ENCODE measurements at regions not wholly inside any gene's neighbourhood (a gene's known extent, or its start where the extent isn't known, plus 50 kb on each side); places are given as distances from the start of the nearest gene placed in this dataset.

DNA sequence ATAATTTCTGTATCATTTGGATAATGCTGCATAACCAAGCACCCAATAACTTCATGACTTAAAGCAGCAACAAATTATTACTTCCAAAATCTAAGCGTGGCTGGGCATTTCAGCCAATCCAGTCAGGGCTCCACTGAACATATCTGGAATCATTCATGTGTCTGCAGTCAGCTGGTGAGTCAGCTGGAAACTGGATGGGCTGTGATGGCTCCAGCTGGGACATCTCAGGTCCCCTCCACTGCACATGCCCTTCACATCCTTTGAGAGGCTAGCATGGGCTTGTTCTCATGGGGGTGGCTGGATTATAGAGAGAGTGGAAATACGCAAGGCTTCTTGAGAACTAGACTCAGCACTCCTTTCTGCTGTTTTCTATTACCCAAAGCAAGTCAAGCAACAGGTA, 961.9 kb downstream of the DIAPH3 start:
- no peaks in the 10 kb centered on the region for H3K4me1 ChIP-seq (ENCODE audit: control insufficient read depth in 2 of 2, insufficient read depth in 2 of 2, low read length in 1 of 2)
- WGBS, 2 donors = 60 to 73% methylated on average over 2 of the region's 2 CpGs
- H3K36me3 ChIP-seq (ENCODE audit: control insufficient read depth in 2 of 2, insufficient read depth in 2 of 2, low read length in 1 of 2) = no peaks in the 10 kb centered on the region
- no peak overlapping the region for H3K4me3 ChIP-seq (ENCODE audit: low read depth in 1 of 2, low read length in 2 of 2)
- no peak overlapping the region for H3K27ac ChIP-seq (ENCODE audit: low read depth in 2 of 2, low read length in 1 of 2)
- no peaks in the 10 kb centered on the region for H3K9me3 ChIP-seq (ENCODE audit: control insufficient read depth in 2 of 2, insufficient read depth in 1 of 2, low read depth in 1 of 2, low read length in 1 of 2)
- H3K27me3 ChIP-seq (ENCODE audit: control insufficient read depth in 1 of 2, insufficient read depth in 2 of 2, low read length in 2 of 2) = no peaks in the 10 kb centered on the region

- Histone ChIP-seq H3K4me3 (ENCODE audit: low read depth in 1 of 2, low read length in 2 of 2) (no peak overlapping the region), H3K36me3 (ENCODE audit: control insufficient read depth in 2 of 2, insufficient read depth in 2 of 2, low read length in 1 of 2) (no peaks in the 10 kb centered on the region), H3K4me1 (ENCODE audit: control insufficient read depth in 2 of 2, insufficient read depth in 2 of 2, low read length in 1 of 2) (no peaks in the 10 kb centered on the region), H3K27ac (ENCODE audit: low read depth in 2 of 2, low read length in 1 of 2) (no peak overlapping the region), H3K27me3 (ENCODE audit: control insufficient read depth in 1 of 2, insufficient read depth in 2 of 2, low read length in 2 of 2) (no peaks in the 10 kb centered on the region), H3K9me3 (ENCODE audit: control insufficient read depth in 2 of 2, insufficient read depth in 1 of 2, low read depth in 1 of 2, low read length in 1 of 2) (no peaks in the 10 kb centered on the region)
- WGBS, 2 donors = 63 to 66% methylated on average over 6 of the region's 6 CpGs
These were observed 959.9 kb downstream of the DIAPH3 start for GRCh38 chr13:59203855-59204254.

- Histone ChIP-seq H3K36me3 (ENCODE audit: control insufficient read depth in 2 of 2, insufficient read depth in 2 of 2, low read length in 1 of 2) (no peaks in the 10 kb centered on the region), H3K4me1 (ENCODE audit: control insufficient read depth in 2 of 2, insufficient read depth in 2 of 2, low read length in 1 of 2) (no peaks in the 10 kb centered on the region), H3K9me3 (ENCODE audit: control insufficient read depth in 2 of 2, insufficient read depth in 1 of 2, low read depth in 1 of 2, low read length in 1 of 2) (no peaks in the 10 kb centered on the region), H3K4me3 (ENCODE audit: low read depth in 1 of 2, low read length in 2 of 2) (no peak overlapping the region), H3K27ac (ENCODE audit: low read depth in 2 of 2, low read length in 1 of 2) (no peak overlapping the region), H3K27me3 (ENCODE audit: control insufficient read depth in 1 of 2, insufficient read depth in 2 of 2, low read length in 2 of 2) (no peaks in the 10 kb centered on the region)
- 76 to 80% methylated on average over 5 of the region's 5 CpGs for WGBS, 2 donors
These were observed 958.2 kb downstream of the DIAPH3 start for GRCh38 chr13:59205501-59205900.

- Histone ChIP-seq H3K9me3 (ENCODE audit: control insufficient read depth in 2 of 2, insufficient read depth in 1 of 2, low read depth in 1 of 2, low read length in 1 of 2) (no peaks in the 10 kb centered on the region), H3K36me3 (ENCODE audit: control insufficient read depth in 2 of 2, insufficient read depth in 2 of 2, low read length in 1 of 2) (no peaks in the 10 kb centered on the region), H3K4me3 (ENCODE audit: low read depth in 1 of 2, low read length in 2 of 2) (no peak overlapping the region), H3K4me1 (ENCODE audit: control insufficient read depth in 2 of 2, insufficient read depth in 2 of 2, low read length in 1 of 2) (no peaks in the 10 kb centered on the region), H3K27me3 (ENCODE audit: control insufficient read depth in 1 of 2, insufficient read depth in 2 of 2, low read length in 2 of 2) (no peaks in the 10 kb centered on the region), H3K27ac (ENCODE audit: low read depth in 2 of 2, low read length in 1 of 2) (no peak overlapping the region)
- 75 to 77% methylated on average over 6 of the region's 6 CpGs for WGBS, 2 donors
These were observed 955.1 kb downstream of the DIAPH3 start for GRCh38 chr13:59208405-59209195.

GRCh38 chr13:59210543-59210942, 953.2 kb downstream of the DIAPH3 start:
- H3K27ac ChIP-seq (ENCODE audit: low read depth in 2 of 2, low read length in 1 of 2) = no peak overlapping the region
- H3K9me3 ChIP-seq (ENCODE audit: control insufficient read depth in 2 of 2, insufficient read depth in 1 of 2, low read depth in 1 of 2, low read length in 1 of 2) = no peaks in the 10 kb centered on the region
- no peak overlapping the region for H3K4me3 ChIP-seq (ENCODE audit: low read depth in 1 of 2, low read length in 2 of 2)
- no peaks in the 10 kb centered on the region for H3K36me3 ChIP-seq (ENCODE audit: control insufficient read depth in 2 of 2, insufficient read depth in 2 of 2, low read length in 1 of 2)
- no peaks in the 10 kb centered on the region for H3K27me3 ChIP-seq (ENCODE audit: control insufficient read depth in 1 of 2, insufficient read depth in 2 of 2, low read length in 2 of 2)
- 60 to 72% methylated on average over 1 of the region's 1 CpG for WGBS, 2 donors
- no peaks in the 10 kb centered on the region for H3K4me1 ChIP-seq (ENCODE audit: control insufficient read depth in 2 of 2, insufficient read depth in 2 of 2, low read length in 1 of 2)

DNA sequence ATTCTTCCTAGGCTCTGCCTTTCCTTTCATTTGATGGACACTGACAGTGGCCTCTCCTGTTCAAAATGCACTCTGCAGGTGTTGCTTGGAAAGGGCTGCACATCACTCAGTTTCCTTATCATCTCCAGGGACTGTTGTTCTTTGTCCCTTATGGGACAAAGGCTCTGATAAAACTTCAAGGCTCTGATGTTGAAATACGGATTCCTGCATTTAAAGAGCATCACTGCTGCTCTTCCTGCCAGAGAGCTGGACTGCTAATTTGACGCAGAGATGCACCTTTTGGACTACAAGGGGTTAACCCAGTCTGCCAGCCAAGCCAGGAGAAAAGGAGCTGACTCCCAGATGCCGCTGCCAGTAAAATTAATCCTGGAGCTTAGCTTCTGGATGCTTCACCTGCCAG, 952.1 kb downstream of the DIAPH3 start:
- Histone ChIP-seq H3K27me3 (ENCODE audit: control insufficient read depth in 1 of 2, insufficient read depth in 2 of 2, low read length in 2 of 2) (no peaks in the 10 kb centered on the region), H3K4me1 (ENCODE audit: control insufficient read depth in 2 of 2, insufficient read depth in 2 of 2, low read length in 1 of 2) (no peaks in the 10 kb centered on the region), H3K27ac (ENCODE audit: low read depth in 2 of 2, low read length in 1 of 2) (no peak overlapping the region), H3K9me3 (ENCODE audit: control insufficient read depth in 2 of 2, insufficient read depth in 1 of 2, low read depth in 1 of 2, low read length in 1 of 2) (no peaks in the 10 kb centered on the region), H3K36me3 (ENCODE audit: control insufficient read depth in 2 of 2, insufficient read depth in 2 of 2, low read length in 1 of 2) (no peaks in the 10 kb centered on the region), H3K4me3 (ENCODE audit: low read depth in 1 of 2, low read length in 2 of 2) (no peak overlapping the region)
- 54 to 65% methylated on average over 3 of the region's 3 CpGs for WGBS, 2 donors

GRCh38 chr13:59229401-59229800, 934.3 kb downstream of the DIAPH3 start:
- Histone ChIP-seq H3K4me1 (ENCODE audit: control insufficient read depth in 2 of 2, insufficient read depth in 2 of 2, low read length in 1 of 2) (no peaks in the 10 kb centered on the region), H3K4me3 (ENCODE audit: low read depth in 1 of 2, low read length in 2 of 2) (no peak overlapping the region), H3K36me3 (ENCODE audit: control insufficient read depth in 2 of 2, insufficient read depth in 2 of 2, low read length in 1 of 2) (no peaks in the 10 kb centered on the region), H3K27ac (ENCODE audit: low read depth in 2 of 2, low read length in 1 of 2) (no peak overlapping the region), H3K9me3 (ENCODE audit: control insufficient read depth in 2 of 2, insufficient read depth in 1 of 2, low read depth in 1 of 2, low read length in 1 of 2) (no peaks in the 10 kb centered on the region), H3K27me3 (ENCODE audit: control insufficient read depth in 1 of 2, insufficient read depth in 2 of 2, low read length in 2 of 2) (no peaks in the 10 kb centered on the region)
- 74 to 75% methylated on average over 3 of the region's 3 CpGs for whole genome bisulfite sequencing, 2 donors

DNA sequence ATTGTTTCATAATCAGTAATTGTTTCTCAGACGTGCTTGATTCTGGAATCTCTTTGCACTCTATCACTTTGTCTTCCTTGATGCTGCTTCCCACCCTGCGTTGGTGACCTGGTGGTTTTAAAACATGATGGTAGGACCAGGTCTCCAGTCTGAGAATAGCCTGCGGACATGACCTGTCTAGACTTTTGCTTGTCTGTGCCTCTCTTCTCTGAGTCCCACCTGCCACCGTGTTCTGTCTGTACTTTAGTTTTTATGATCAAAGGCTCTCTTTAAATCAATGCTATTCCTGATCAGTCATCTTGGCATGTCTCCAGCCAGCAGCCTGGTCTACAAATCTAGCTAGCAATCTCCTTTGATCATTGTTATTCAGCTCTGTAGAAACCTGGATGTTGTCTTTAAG, 933.9 kb downstream of the DIAPH3 start:
- 63 to 71% methylated on average over 4 of the region's 4 CpGs for WGBS, 2 donors
- H3K4me3 ChIP-seq (ENCODE audit: low read depth in 1 of 2, low read length in 2 of 2) = no peak overlapping the region
- no peaks in the 10 kb centered on the region for H3K9me3 ChIP-seq (ENCODE audit: control insufficient read depth in 2 of 2, insufficient read depth in 1 of 2, low read depth in 1 of 2, low read length in 1 of 2)
- H3K27ac ChIP-seq (ENCODE audit: low read depth in 2 of 2, low read length in 1 of 2) = no peak overlapping the region
- no peaks in the 10 kb centered on the region for H3K4me1 ChIP-seq (ENCODE audit: control insufficient read depth in 2 of 2, insufficient read depth in 2 of 2, low read length in 1 of 2)
- H3K27me3 ChIP-seq (ENCODE audit: control insufficient read depth in 1 of 2, insufficient read depth in 2 of 2, low read length in 2 of 2) = no peaks in the 10 kb centered on the region
- H3K36me3 ChIP-seq (ENCODE audit: control insufficient read depth in 2 of 2, insufficient read depth in 2 of 2, low read length in 1 of 2) = no peaks in the 10 kb centered on the region

DNA sequence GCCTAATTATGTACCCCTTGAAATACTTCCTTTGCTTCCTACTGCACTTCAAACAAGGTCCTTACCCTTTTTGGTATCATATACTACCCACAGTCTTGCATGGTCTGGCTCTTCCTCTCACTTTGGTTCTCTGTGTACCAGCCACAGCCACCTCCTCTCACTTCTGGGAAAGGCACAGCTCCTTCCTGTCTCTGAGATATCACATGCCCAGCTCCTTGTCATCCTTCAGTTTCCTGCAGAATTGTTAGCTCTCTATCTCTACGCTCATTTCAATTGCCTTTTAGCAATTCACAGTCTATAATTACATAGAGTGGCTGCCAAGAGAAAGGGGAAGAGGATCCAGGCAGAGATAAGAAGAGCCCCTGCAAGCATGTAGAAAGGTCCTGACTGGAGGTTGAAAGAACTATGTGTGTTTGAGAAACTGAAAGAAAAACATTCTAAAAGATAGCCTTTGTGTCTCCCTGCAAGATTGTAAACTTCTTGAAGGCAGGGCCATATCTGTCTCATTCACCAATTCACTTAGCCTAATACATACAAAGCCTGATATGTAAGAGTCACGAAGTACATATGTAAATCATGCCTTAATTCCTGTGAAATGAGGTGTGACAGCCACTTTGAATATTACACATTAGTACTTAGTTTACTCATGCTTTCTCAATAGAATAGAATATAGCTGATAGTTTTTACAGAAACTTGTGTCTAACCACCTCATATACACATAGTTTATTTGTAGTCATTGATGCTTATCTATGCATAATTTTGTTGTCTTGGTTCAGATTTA, 933.1 kb downstream of the DIAPH3 start:
- no peaks in the 10 kb centered on the region for H3K27me3 ChIP-seq (ENCODE audit: control insufficient read depth in 1 of 2, insufficient read depth in 2 of 2, low read length in 2 of 2)
- no peaks in the 10 kb centered on the region for H3K4me1 ChIP-seq (ENCODE audit: control insufficient read depth in 2 of 2, insufficient read depth in 2 of 2, low read length in 1 of 2)
- H3K36me3 ChIP-seq (ENCODE audit: control insufficient read depth in 2 of 2, insufficient read depth in 2 of 2, low read length in 1 of 2) = no peaks in the 10 kb centered on the region
- H3K4me3 ChIP-seq (ENCODE audit: low read depth in 1 of 2, low read length in 2 of 2) = no peak overlapping the region
- H3K27ac ChIP-seq (ENCODE audit: low read depth in 2 of 2, low read length in 1 of 2) = no peak overlapping the region
- H3K9me3 ChIP-seq (ENCODE audit: control insufficient read depth in 2 of 2, insufficient read depth in 1 of 2, low read depth in 1 of 2, low read length in 1 of 2) = no peaks in the 10 kb centered on the region
- WGBS, 2 donors = 47 to 63% methylated on average over 2 of the region's 2 CpGs

All from esophagus (tissue), 2 donors.